ENCODE measurements at regions not wholly inside any gene's neighbourhood (a gene's known extent, or its start where the extent isn't known, plus 50 kb on each side); places are given as distances from the start of the nearest gene placed in this dataset.

DNA sequence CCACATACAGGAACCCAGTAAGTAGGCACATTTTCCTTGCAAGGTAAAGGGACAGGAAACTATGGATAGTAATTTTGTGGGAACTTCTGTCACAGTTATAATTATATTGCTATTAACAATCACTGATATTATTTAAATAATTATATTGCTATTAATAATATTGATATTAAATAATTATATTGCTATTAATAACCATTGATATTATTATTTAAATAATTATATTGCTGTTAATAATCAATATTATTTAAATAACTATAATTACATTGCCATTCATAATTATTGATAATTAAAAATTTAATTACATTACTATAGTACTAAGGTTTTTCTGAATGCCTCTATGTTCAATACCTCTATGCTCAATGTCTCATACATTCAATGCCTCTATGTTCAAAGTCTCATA lies 385.6 kb upstream of the SGCD start:
- POLR2A ChIA-PET, result no interaction called here
- intact Hi-C loops (cut with micrococcal nuclease), result no loop called here
- Histone ChIP-seq H3K79me2 (ENCODE audit: control insufficient read depth, insufficient read depth, low read length) (no peaks in the 10 kb centered on the region), H3K9me1 (ENCODE audit: control insufficient read depth, insufficient read depth, low read length) (no peaks in the 10 kb centered on the region), H3K27me3 (ENCODE audit: control insufficient read depth in 2 of 2, insufficient read depth in 2 of 2, low read length in 2 of 2) (no peaks in the 10 kb centered on the region), H3K4me3 (no peak overlapping the region), H3K9ac (ENCODE audit: insufficient read depth in 1 of 2, low read depth in 2 of 2, low read length in 2 of 2) (no peak overlapping the region), H4K20me1 (replicated peaks; ENCODE audit: control insufficient read depth, insufficient read depth, low read length) (no peaks in the 10 kb centered on the region), H3K4me1 (replicated peaks in 1 of 2; ENCODE audit: control insufficient read depth in 2 of 2, insufficient read depth in 2 of 2, low read length in 2 of 2) (peaks cover 0 to 4% of the 10 kb centered on the region in 2 experiments; a peak in 1 of 5 replicates), H2AFZ (ENCODE audit: low read depth, low read length) (no peak overlapping the region), H3K4me2 (ENCODE audit: insufficient read depth, low read length) (no peak overlapping the region), H3K27ac (ENCODE audit: extremely low read depth, low read depth, low read length) (no peak overlapping the region), H3K36me3 (ENCODE audit: control insufficient read depth, insufficient read depth, low read length) (no peaks in the 10 kb centered on the region), H3K9me3 (replicated peaks; ENCODE audit: control insufficient read depth, insufficient read depth, low read depth, low read length) (no peaks in the 10 kb centered on the region)
- no peak for ATAC-seq
- no peak for TF ChIP-seq HMG20A (CRISPR knock-in tag; conservative IDR thresholded peaks at IDR 0.05)
- no peak for TF ChIP-seq MAFG (tag; conservative IDR thresholded peaks at IDR 0.05)
- TF ChIP-seq, protein P1, sequence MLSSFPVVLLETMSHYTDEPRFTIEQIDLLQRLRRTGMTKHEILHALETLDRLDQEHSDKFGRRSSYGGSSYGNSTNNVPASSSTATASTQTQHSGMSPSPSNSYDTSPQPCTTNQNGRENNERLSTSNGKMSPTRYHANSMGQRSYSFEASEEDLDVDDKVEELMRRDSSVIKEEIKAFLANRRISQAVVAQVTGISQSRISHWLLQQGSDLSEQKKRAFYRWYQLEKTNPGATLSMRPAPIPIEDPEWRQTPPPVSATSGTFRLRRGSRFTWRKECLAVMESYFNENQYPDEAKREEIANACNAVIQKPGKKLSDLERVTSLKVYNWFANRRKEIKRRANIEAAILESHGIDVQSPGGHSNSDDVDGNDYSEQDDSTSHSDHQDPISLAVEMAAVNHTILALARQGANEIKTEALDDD (IDR thresholded peaks at IDR 0.05), result no peak
- TF ChIP-seq, protein P2, sequence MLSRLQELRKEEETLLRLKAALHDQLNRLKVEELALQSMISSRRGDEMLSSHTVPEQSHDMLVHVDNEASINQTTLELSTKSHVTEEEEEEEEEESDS (CRISPR knock-in tag; IDR thresholded peaks at IDR 0.05), result no peak
- TF ChIP-seq GATAD2B (IDR thresholded peaks at IDR 0.05; ENCODE audit: borderline replicate concordance), result no peak
- TF ChIP-seq, protein P3, sequence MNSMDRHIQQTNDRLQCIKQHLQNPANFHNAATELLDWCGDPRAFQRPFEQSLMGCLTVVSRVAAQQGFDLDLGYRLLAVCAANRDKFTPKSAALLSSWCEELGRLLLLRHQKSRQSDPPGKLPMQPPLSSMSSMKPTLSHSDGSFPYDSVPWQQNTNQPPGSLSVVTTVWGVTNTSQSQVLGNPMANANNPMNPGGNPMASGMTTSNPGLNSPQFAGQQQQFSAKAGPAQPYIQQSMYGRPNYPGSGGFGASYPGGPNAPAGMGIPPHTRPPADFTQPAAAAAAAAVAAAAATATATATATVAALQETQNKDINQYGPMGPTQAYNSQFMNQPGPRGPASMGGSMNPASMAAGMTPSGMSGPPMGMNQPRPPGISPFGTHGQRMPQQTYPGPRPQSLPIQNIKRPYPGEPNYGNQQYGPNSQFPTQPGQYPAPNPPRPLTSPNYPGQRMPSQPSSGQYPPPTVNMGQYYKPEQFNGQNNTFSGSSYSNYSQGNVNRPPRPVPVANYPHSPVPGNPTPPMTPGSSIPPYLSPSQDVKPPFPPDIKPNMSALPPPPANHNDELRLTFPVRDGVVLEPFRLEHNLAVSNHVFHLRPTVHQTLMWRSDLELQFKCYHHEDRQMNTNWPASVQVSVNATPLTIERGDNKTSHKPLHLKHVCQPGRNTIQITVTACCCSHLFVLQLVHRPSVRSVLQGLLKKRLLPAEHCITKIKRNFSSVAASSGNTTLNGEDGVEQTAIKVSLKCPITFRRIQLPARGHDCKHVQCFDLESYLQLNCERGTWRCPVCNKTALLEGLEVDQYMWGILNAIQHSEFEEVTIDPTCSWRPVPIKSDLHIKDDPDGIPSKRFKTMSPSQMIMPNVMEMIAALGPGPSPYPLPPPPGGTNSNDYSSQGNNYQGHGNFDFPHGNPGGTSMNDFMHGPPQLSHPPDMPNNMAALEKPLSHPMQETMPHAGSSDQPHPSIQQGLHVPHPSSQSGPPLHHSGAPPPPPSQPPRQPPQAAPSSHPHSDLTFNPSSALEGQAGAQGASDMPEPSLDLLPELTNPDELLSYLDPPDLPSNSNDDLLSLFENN (IDR thresholded peaks at IDR 0.05; ENCODE audit: low read depth in 2 of 2, low read length in 2 of 2), result no peak
- no peak for TF ChIP-seq DNMT1 (IDR thresholded peaks at IDR 0.05)
- no peak for TF ChIP-seq PRPF4 (IDR thresholded peaks at IDR 0.05; ENCODE audit: insufficient read depth, low read depth, low read length, poor library complexity, severe bottlenecking)
- TF ChIP-seq MYNN (IDR thresholded peaks at IDR 0.05), result no peak
- no peak for TF ChIP-seq MYNN (CRISPR knock-in tag; IDR thresholded peaks at IDR 0.05)
- no TSS peak for BruUV-seq (replicated peaks)
- in situ Hi-C loops (cut with MboI), result no loop called here
- no peak for DNase-seq (ENCODE audit: extremely low read depth in 1 of 4, low spot score in 3 of 4)
- FAIRE-seq, result no peak
- CTCF ChIA-PET (ENCODE audit: low intra/inter-chr PET ratio), result no interaction called here
